RWPE2 (cell line): ENCODE measurements at regions not wholly inside any gene's neighbourhood (a gene's known extent, or its start where the extent isn't known, plus 50 kb on each side); places are given as distances from the start of the nearest gene placed in this dataset.

ENCODE experiments used
- ATAC-seq: fragments of 200-7000 bp; cut with Tn5 transposase; 3 replicates; pipeline ENCODE4 v1.9.1; 2021; ENCODE audit warnings: low read depth
- DNase-seq: peaks from one replicate; pipeline ENCODE4 v3.0.0-alpha.2; 2020; ENCODE audit warnings: low spot score
- H3K27ac ChIP-seq: fragments of 450-650 bp; 2 replicates; pipeline ENCODE4 v1.5.1; 2017; ENCODE audit warnings: mild to moderate bottlenecking; ENCODE audit not compliant: poor library complexity, severe bottlenecking
- H3K27me3 ChIP-seq: fragments of 250-450 bp; sonication (Bioruptor Pico); 2 replicates; pipeline ENCODE4 v1.5.1; 2021; ENCODE audit warnings: mild to moderate bottlenecking, moderate library complexity; ENCODE audit not compliant: insufficient read depth, poor library complexity, severe bottlenecking
- H3K36me3 ChIP-seq: fragments of 250-450 bp; sonication (Bioruptor Pico); 2 replicates; pipeline ENCODE4 v1.5.1; 2020; ENCODE audit warnings: low read depth, mild to moderate bottlenecking, moderate library complexity
- H3K4me1 ChIP-seq: fragments of 250-450 bp; sonication (Bioruptor Pico); 2 replicates; pipeline ENCODE4 v1.5.1; 2021; ENCODE audit warnings: mild to moderate bottlenecking, moderate library complexity; ENCODE audit not compliant: insufficient read depth, poor library complexity, severe bottlenecking
- H3K4me3 ChIP-seq: fragments of 250-450 bp; sonication (Bioruptor Pico); 2 replicates; pipeline ENCODE4 v1.5.1; 2021; ENCODE audit warnings: mild to moderate bottlenecking, moderate library complexity; ENCODE audit not compliant: severe bottlenecking
- H3K9me3 ChIP-seq: fragments of 250-450 bp; sonication (Bioruptor Pico); 2 replicates; pipeline ENCODE4 v1.5.1; 2021; ENCODE audit warnings: mild to moderate bottlenecking, moderate library complexity; ENCODE audit not compliant: severe bottlenecking
- TF ChIP-seq, protein P1 (sequence below): fragments of 450-650 bp; IDR thresholded peaks from one replicate; pipeline ENCODE4 v1.5.1; 2017; ENCODE audit warnings: mild to moderate bottlenecking, moderate library complexity; ENCODE audit not compliant: poor library complexity, severe bottlenecking

DNA sequence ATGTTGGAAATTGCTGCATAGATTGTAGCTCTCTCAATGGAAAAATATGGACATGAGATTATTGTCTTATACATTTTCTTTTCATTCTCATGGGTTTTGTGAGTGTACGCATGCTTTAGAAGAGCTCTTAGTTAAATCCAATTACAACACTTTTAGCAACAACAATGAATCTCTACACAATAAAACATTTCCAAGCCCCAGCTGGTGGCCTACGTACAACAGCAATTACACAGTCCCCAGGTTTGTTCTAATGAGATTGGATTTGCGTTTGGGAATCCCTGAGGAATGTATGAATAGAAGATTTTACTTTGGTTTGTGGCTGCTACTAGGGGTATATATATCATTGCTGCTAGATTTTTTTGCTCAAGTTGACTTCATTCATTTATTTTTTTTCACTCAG lies 98.6 kb downstream of the FHDC1 start:
- no peak for ATAC-seq

DNA sequence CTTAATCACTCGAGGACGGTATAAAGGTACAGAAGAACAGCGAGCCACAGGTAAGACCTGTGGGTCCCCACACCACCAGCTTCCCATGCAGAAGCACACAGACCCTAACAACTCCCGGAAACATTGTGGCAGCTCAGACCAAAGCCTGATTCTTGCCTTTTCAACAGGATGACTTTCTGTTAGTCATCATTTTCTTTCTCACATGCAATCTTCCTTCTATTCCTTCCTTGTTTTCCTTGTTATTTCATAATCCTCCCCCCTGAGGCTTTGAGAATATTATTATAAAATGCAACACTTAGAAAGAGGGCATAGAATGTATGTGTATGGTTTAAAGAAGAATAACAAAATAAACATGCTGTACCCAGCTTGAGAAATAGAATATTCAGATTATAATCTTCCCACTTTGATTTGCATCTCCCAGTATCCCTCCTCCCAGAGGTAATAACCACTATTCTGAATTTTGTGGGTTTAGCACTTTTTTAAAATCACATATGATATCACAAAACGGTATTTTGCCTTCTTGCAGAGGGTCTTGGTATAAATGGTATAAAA lies 100.9 kb downstream of the FHDC1 start:
- Histone ChIP-seq H3K27me3 (no peaks in the 10 kb centered on the region), H3K27ac (no peak overlapping the region), H3K4me3 (no peak overlapping the region), H3K9me3 (no peaks in the 10 kb centered on the region), H3K4me1 (peaks cover 4% of the 10 kb centered on the region), H3K36me3 (no peaks in the 10 kb centered on the region)
- ATAC-seq, result peak; percentile 38; the same call in 2 of the 3 replicates
- no peak for DNase-seq
- TF ChIP-seq, protein P1, sequence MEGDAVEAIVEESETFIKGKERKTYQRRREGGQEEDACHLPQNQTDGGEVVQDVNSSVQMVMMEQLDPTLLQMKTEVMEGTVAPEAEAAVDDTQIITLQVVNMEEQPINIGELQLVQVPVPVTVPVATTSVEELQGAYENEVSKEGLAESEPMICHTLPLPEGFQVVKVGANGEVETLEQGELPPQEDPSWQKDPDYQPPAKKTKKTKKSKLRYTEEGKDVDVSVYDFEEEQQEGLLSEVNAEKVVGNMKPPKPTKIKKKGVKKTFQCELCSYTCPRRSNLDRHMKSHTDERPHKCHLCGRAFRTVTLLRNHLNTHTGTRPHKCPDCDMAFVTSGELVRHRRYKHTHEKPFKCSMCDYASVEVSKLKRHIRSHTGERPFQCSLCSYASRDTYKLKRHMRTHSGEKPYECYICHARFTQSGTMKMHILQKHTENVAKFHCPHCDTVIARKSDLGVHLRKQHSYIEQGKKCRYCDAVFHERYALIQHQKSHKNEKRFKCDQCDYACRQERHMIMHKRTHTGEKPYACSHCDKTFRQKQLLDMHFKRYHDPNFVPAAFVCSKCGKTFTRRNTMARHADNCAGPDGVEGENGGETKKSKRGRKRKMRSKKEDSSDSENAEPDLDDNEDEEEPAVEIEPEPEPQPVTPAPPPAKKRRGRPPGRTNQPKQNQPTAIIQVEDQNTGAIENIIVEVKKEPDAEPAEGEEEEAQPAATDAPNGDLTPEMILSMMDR, result no peak

More for the DNA sequence above, 98.6 kb downstream of the FHDC1 start:
- Histone ChIP-seq H3K9me3 (no peaks in the 10 kb centered on the region), H3K36me3 (no peaks in the 10 kb centered on the region), H3K27me3 (no peaks in the 10 kb centered on the region), H3K4me3 (no peak overlapping the region), H3K4me1 (peaks cover 4% of the 10 kb centered on the region), H3K27ac (no peak overlapping the region)
- no peak for DNase-seq
- TF ChIP-seq, protein P1, result no peak

DNA sequence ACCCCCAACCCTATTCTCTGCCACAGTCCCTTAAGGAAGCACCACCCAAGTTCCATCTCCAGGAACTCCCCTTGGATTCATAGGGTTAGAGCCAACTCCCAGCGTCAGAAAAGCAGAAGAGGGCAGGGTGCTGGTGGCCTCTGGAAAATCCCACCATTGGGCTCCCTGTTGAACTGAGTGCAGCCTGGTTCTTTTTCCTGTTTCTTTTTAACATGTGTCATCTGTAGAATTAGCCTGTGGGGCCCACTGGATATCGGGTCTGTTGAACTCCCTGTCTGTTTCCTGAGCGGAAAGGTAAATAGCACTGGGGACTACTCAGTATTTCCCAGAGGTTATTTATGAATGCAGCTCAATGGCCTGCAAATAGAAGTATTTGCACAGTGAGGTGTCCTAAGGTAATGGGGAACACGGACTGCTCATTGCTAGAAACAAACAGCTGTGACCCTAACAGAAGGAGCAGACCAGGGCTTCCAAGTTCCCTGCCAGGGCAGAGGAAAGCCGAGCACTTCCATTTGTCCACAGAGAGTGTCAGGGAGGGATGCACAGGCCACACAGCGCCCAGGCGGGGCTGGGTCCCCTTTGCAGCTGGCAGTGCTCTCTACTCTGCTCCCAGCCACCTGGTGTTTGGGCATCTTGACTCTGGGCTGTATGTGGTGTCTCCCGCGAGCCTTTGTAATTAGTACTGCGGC lies 102.6 kb downstream of the FHDC1 start:
- no peak overlapping the region for H3K4me3 ChIP-seq
- H3K4me1 ChIP-seq, result peaks cover 4% of the 10 kb centered on the region
- ATAC-seq, result no peak
- H3K27me3 ChIP-seq, result no peaks in the 10 kb centered on the region
- TF ChIP-seq, protein P1, result no peak
- DNase-seq, result no peak
- no peaks in the 10 kb centered on the region for H3K36me3 ChIP-seq
- no peak overlapping the region for H3K27ac ChIP-seq
- no peaks in the 10 kb centered on the region for H3K9me3 ChIP-seq

GRCh38 chr4:153039542-153040185 lies 103.5 kb downstream of the FHDC1 start:
- no peak overlapping the region for H3K27ac ChIP-seq
- H3K4me3 ChIP-seq, result no peak overlapping the region
- no peaks in the 10 kb centered on the region for H3K36me3 ChIP-seq
- TF ChIP-seq, protein P1, result no peak
- no peaks in the 10 kb centered on the region for H3K27me3 ChIP-seq
- H3K9me3 ChIP-seq, result no peaks in the 10 kb centered on the region
- no peak for DNase-seq
- no peak for ATAC-seq
- peaks cover 4% of the 10 kb centered on the region for H3K4me1 ChIP-seq
